ENCODE measurements at regions not wholly inside any gene's neighbourhood (a gene's known extent, or its start where the extent isn't known, plus 50 kb on each side); places are given as distances from the start of the nearest gene placed in this dataset.

GRCh38 chr19:28242317-28242927 lies 970.5 kb downstream of the UQCRFS1 start:
- TF ChIP-seq ZNF274 (IDR thresholded peaks at IDR 0.05; ENCODE audit: low read depth, low read length) (no peak), YY1 (IDR thresholded peaks at IDR 0.05; ENCODE audit: insufficient read depth, insufficient read length) (no peak), SUZ12 (IDR thresholded peaks at IDR 0.05; ENCODE audit: extremely low read depth, insufficient read depth, insufficient read length) (no peak)

Measured in NT2/D1 (cell line).